ENCODE measurements at regions not wholly inside any gene's neighbourhood (a gene's known extent, or its start where the extent isn't known, plus 50 kb on each side); places are given as distances from the start of the nearest gene placed in this dataset.

- TF ChIP-seq, protein P1, sequence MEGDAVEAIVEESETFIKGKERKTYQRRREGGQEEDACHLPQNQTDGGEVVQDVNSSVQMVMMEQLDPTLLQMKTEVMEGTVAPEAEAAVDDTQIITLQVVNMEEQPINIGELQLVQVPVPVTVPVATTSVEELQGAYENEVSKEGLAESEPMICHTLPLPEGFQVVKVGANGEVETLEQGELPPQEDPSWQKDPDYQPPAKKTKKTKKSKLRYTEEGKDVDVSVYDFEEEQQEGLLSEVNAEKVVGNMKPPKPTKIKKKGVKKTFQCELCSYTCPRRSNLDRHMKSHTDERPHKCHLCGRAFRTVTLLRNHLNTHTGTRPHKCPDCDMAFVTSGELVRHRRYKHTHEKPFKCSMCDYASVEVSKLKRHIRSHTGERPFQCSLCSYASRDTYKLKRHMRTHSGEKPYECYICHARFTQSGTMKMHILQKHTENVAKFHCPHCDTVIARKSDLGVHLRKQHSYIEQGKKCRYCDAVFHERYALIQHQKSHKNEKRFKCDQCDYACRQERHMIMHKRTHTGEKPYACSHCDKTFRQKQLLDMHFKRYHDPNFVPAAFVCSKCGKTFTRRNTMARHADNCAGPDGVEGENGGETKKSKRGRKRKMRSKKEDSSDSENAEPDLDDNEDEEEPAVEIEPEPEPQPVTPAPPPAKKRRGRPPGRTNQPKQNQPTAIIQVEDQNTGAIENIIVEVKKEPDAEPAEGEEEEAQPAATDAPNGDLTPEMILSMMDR (IDR thresholded peaks at IDR 0.05; ENCODE audit: low read depth, low read length): no peak
Measured at GRCh38 chr11:27212248-27212780, 150.7 kb downstream of the CCDC34 start.

GRCh38 chr11:27211370-27212127 lies 151.5 kb downstream of the CCDC34 start:
- TF ChIP-seq, protein P1 (IDR thresholded peaks at IDR 0.05; ENCODE audit: low read depth, low read length): peak; percentile 55
- DNase-seq (ENCODE audit: low read depth in 2 of 2): peak in 1 of 2 donors; percentile 25
- no peak overlapping the region for H3K4me3 ChIP-seq (replicated peaks in 1 of 2; ENCODE audit: low read depth in 2 of 2, low read length in 2 of 2)

More at GRCh38 chr11:27212248-27212780, 150.7 kb downstream of the CCDC34 start:
- no peak for DNase-seq (ENCODE audit: low read depth in 2 of 2)
- no peak overlapping the region for H3K4me3 ChIP-seq (replicated peaks in 1 of 2; ENCODE audit: low read depth in 2 of 2, low read length in 2 of 2)

DNA sequence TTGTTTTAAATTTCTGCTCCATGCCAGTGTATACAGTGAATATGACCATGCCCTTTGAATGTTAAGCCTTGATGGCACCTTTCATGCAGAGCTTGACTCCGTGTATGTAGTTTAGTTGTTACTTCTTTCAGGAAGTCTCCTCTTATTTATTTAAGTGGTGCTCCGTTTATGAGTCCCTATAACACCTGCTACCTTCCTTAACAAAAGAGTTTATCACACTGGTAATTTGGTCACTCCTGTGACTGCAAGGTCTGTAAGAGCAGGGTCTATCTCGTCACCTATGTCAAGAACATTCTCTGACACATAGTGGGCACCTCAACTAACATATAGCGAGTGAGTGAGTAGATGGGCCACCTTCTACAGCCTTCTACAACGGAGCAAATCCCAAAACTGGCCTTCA lies 152.5 kb downstream of the CCDC34 start:
- no peak for DNase-seq (ENCODE audit: low read depth in 2 of 2)
- H3K4me3 ChIP-seq (replicated peaks in 1 of 2; ENCODE audit: low read depth in 2 of 2, low read length in 2 of 2): no peak overlapping the region
- TF ChIP-seq, protein P1 (IDR thresholded peaks at IDR 0.05; ENCODE audit: low read depth, low read length): no peak

GRCh38 chr11:27209562-27210005 lies 153.4 kb downstream of the CCDC34 start:
- DNase-seq (ENCODE audit: low read depth in 2 of 2): peak; percentile 88 to 97
- H3K4me3 ChIP-seq (replicated peaks in 1 of 2; ENCODE audit: low read depth in 2 of 2, low read length in 2 of 2): no peak overlapping the region
- TF ChIP-seq, protein P1 (IDR thresholded peaks at IDR 0.05; ENCODE audit: low read depth, low read length): no peak

DNA sequence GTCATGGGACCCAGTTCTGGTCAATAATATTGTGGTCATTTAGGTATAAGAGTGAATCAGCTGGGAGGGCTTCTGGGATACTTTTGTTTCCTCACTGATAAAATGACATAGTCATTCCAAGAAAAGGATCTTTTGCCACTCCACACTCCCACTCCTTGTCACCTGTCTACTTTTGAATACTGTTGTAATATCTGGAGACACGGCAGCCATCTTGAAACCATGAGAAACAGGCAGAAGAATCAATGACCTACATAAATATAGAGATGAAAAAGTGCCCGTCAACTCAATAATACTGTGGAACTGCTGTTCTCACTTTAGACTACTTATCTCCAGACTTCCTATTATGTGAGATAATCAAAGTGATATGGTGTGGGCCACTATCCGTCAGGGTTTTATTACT lies 154.2 kb downstream of the CCDC34 start:
- DNase-seq (ENCODE audit: low read depth in 2 of 2): no peak
- TF ChIP-seq, protein P1 (IDR thresholded peaks at IDR 0.05; ENCODE audit: low read depth, low read length): no peak
- no peak overlapping the region for H3K4me3 ChIP-seq (replicated peaks in 1 of 2; ENCODE audit: low read depth in 2 of 2, low read length in 2 of 2)

DNA sequence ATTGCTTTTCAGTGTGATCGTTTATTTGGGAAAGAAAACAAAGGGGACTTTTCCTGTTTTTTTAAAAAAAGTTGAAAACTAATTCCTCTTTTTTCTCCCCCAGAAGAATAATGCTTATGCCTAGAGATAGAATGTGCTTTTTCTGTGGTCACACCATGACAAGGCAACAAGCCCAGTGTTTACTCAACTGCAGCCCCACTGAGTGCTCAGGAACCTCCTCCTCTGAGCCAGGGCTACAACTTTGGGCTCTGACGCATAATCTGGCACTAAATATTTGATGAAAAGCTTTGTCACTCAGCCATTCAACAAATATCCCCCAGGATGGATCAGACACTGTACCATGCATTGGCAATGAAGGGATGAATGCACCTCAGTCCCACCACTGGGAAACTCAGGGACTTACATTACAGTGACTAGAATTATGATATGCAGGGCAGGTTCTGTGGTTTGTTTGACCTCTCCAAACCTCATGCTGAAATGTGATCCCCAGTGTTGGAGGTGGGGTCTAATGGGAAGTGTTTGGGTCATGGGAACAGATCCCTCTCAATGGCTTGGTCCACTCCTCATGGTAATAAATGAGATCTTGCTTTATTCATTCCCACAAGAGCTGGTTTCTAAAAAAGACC lies 155.9 kb downstream of the CCDC34 start:
- no peak overlapping the region for H3K4me3 ChIP-seq (replicated peaks in 1 of 2; ENCODE audit: low read depth in 2 of 2, low read length in 2 of 2)
- TF ChIP-seq, protein P1 (IDR thresholded peaks at IDR 0.05; ENCODE audit: low read depth, low read length): no peak
- no peak for DNase-seq (ENCODE audit: low read depth in 2 of 2)

Measured in cardiac fibroblast (primary cell).